HepG2 (cell line): ENCODE measurements at regions not wholly inside any gene's neighbourhood (a gene's known extent, or its start where the extent isn't known, plus 50 kb on each side); places are given as distances from the start of the nearest gene placed in this dataset.
"Not testable (repeated sequence)": the region's sequence is repeated elsewhere in the genome, so short reads cannot be mapped to it uniquely, and the experiment has no call there.

Experiments used
- ATAC-seq: fragments of 200-7000 bp; cut with Tn5 transposase; 3 replicates; pipeline ENCODE4 v1.9.1; 2020; ENCODE audit warnings: mild to moderate bottlenecking, moderate library complexity
- BruUV-seq: library from RNA; stranded (reverse); fragments of 400-500 nt; replicated peaks from 2 replicates; lab custom pipeline; 2021; lab: Mats Ljungman, UMichigan
- CTCF ChIA-PET: fragments of 300-600 bp; formaldehyde crosslinking; extraction: SDS; loops from one replicate; lab custom pipeline; 2021; ENCODE audit warnings: low total read pairs, inconsistent platforms, low intra/inter-chr PET ratio; lab: Yijun Ruan, JAX
- POLR2A ChIA-PET: fragments of 350-600 bp; sonication (Branson Sonifier 250); formaldehyde crosslinking; loops from one replicate; lab custom pipeline; 2020; ENCODE audit warnings: antibody characterized with exemption, inconsistent platforms; lab: Yijun Ruan, JAX
- DNase-seq: peaks from one replicate; pipeline ENCODE4 v3.0.0-alpha.2; 2015; ENCODE audit warnings: low spot score
- FAIRE-seq: peaks from 3 replicates; lab custom pipeline; 2011; peaks lifted over from hg19 to GRCh38; lab: Jason Lieb, UNC
- H2AFZ ChIP-seq: one replicate; pipeline ENCODE4 v1.6.1; 2011; ENCODE audit warnings: low read length, inconsistent platforms
- H3K27ac ChIP-seq: fragments of 300-600 bp; 3 replicates; pipeline ENCODE4 v1.8.0; 2011; ENCODE audit warnings: mixed run types, mild to moderate bottlenecking, mixed read lengths, low read length, inconsistent platforms; ENCODE audit not compliant: insufficient read depth; ENCODE audit errors: extremely low read length
- H3K27me3 ChIP-seq, 2 experiments: fragments of 200-600 bp in 1 of 2; 2 replicates in 1 of 2; 3 replicates in 1 of 2; pipeline versions ENCODE4 v1.6.0 to v1.8.0; 2011; ENCODE audit warnings: low read length in 2 of 2, mild to moderate bottlenecking in 2 of 2, moderate library complexity in 2 of 2, inconsistent platforms in 1 of 2; ENCODE audit not compliant: insufficient read depth in 2 of 2, control insufficient read depth in 1 of 2
- H3K36me3 ChIP-seq, 2 experiments: fragments of 200-600 bp in 1 of 2; replicated peaks in 1 of 2; 2 replicates in 1 of 2; 3 replicates in 1 of 2; pipeline versions ENCODE4 v1.5.1 to v1.8.0; 2011; ENCODE audit warnings: low read length in 2 of 2, inconsistent platforms in 1 of 2; ENCODE audit not compliant: insufficient read depth in 2 of 2, control insufficient read depth in 1 of 2
- H3K4me1 ChIP-seq: 2 replicates; pipeline ENCODE4 v1.5.1; 2012; ENCODE audit warnings: low read length, inconsistent platforms; ENCODE audit not compliant: insufficient read depth
- H3K4me2 ChIP-seq: 2 replicates; pipeline ENCODE4 v1.6.0; 2011; ENCODE audit warnings: low read depth, low read length, inconsistent platforms
- H3K4me3 ChIP-seq, 3 experiments: fragments of 200-600 bp in 1 of 3; sonication (generic), shearing (Covaris generic) in 1 of 3; replicated peaks in 1 of 3; 2 replicates each; pipeline ENCODE4 v1.5.1; 2011 to 2016; ENCODE audit warnings: low read length in 3 of 3, inconsistent platforms in 2 of 3, low read depth in 2 of 3, mild to moderate bottlenecking in 2 of 3, control low read depth in 1 of 3, mixed read lengths in 1 of 3; ENCODE audit not compliant: insufficient read depth in 1 of 3
- H3K79me2 ChIP-seq: one replicate; pipeline ENCODE4 v1.6.1; 2011; ENCODE audit warnings: low read length, inconsistent platforms; ENCODE audit not compliant: insufficient read depth
- H3K9ac ChIP-seq: 2 replicates; pipeline ENCODE4 v1.6.0; 2011; ENCODE audit warnings: mild to moderate bottlenecking, low read depth, low read length, inconsistent platforms; ENCODE audit not compliant: insufficient read depth
- H3K9me3 ChIP-seq: 2 replicates; pipeline ENCODE4 v1.5.1; 2012; ENCODE audit warnings: mild to moderate bottlenecking, low read length
- H4K20me1 ChIP-seq: 2 replicates; pipeline ENCODE4 v1.6.0; 2011; ENCODE audit warnings: inconsistent platforms, mild to moderate bottlenecking, low read length, moderate library complexity; ENCODE audit not compliant: insufficient read depth
- MYPOP ChIP-seq: sonication (generic); formaldehyde crosslinking; IDR thresholded peaks from 2 replicates; pipeline ENCODE4 v1.8.1; 2023; ENCODE audit warnings: mild to moderate bottlenecking, moderate library complexity, missing genetic modification reagents
- NPAS2 ChIP-seq: sonication (generic); formaldehyde crosslinking; IDR thresholded peaks from 2 replicates; pipeline ENCODE4 v1.8.0; 2022; ENCODE audit warnings: mild to moderate bottlenecking, missing genetic modification reagents, borderline replicate concordance
- TBX2 ChIP-seq: sonication (generic); formaldehyde crosslinking; IDR thresholded peaks from 2 replicates; pipeline ENCODE4 v1.5.0; 2020; ENCODE audit warnings: missing genetic modification reagents, mild to moderate bottlenecking, borderline replicate concordance
- TRIM24 ChIP-seq: sonication (generic); formaldehyde crosslinking; IDR thresholded peaks from 2 replicates; pipeline ENCODE4 v1.8.0; 2022; ENCODE audit warnings: mild to moderate bottlenecking, missing genetic modification reagents
- ZBTB21 ChIP-seq: sonication (generic); formaldehyde crosslinking; IDR thresholded peaks from 2 replicates; pipeline ENCODE4 v1.4.0; 2020; ENCODE audit warnings: missing genetic modification reagents
- ZFP91 ChIP-seq: sonication (generic); formaldehyde crosslinking; IDR thresholded peaks from 2 replicates; pipeline ENCODE4 v1.9.0; 2022; ENCODE audit warnings: missing genetic modification reagents, mild to moderate bottlenecking, borderline replicate concordance
- ZNF451 ChIP-seq: sonication (generic); formaldehyde crosslinking; IDR thresholded peaks from 2 replicates; pipeline ENCODE4 v1.5.0; 2020; ENCODE audit warnings: mild to moderate bottlenecking, missing genetic modification reagents
- ZNF501 ChIP-seq: sonication (generic); formaldehyde crosslinking; IDR thresholded peaks from 2 replicates; pipeline ENCODE4 v1.5.1; 2020; ENCODE audit warnings: mild to moderate bottlenecking, moderate library complexity, missing genetic modification reagents
- ZNF513 ChIP-seq: sonication (generic); formaldehyde crosslinking; conservative IDR thresholded peaks from 2 replicates; pipeline ENCODE4 v1.5.0; 2020; ENCODE audit warnings: missing genetic modification reagents
- ZNF691 ChIP-seq: sonication (generic); formaldehyde crosslinking; IDR thresholded peaks from 2 replicates; pipeline ENCODE4 v1.4.0; 2020; ENCODE audit warnings: missing genetic modification reagents, low read depth, mild to moderate bottlenecking, borderline replicate concordance
- WGBS: methylation state at CpG from one replicate; pipeline ENCODE4 v1.1.6; 2017; ENCODE audit warnings: low lambda C conversion rate; 5-methylcytosine and 5-hydroxymethylcytosine counted together
- in situ Hi-C: cut with HindIII; loops from 2 replicates; pipeline ENCODE4 v1.10.0; 2017; ENCODE audit warnings: low pct_unique_long_range_greater_than_20kb; ENCODE audit not compliant: extremely low pct_ligation_motif_present
- intact Hi-C: fragments of 100-400 bp; cut with micrococcal nuclease; formaldehyde crosslinking; loops from one replicate; pipeline ENCODE4 v1.10.0; 2022; ENCODE audit not compliant: unreplicated experiment

GRCh38 chr4:79559398-79559797, 151.4 kb upstream of the GK2 start:
- H4K20me1 ChIP-seq, H3K4me3 ChIP-seq, H3K4me2 ChIP-seq, H3K4me1 ChIP-seq, DNase-seq, H3K27ac ChIP-seq, H3K27me3 ChIP-seq, H2AFZ ChIP-seq, intact Hi-C loops, ATAC-seq, CTCF ChIA-PET, H3K9me3 ChIP-seq, H3K79me2 ChIP-seq, BruUV-seq, POLR2A ChIA-PET, H3K9ac ChIP-seq, FAIRE-seq, H3K36me3 ChIP-seq, in situ Hi-C loops: not testable (repeated sequence)
- WGBS, result 53% methylated on average over 2 of the region's 2 CpGs

- H4K20me1 ChIP-seq, result no peaks in the 10 kb centered on the region
- no peaks in the 10 kb centered on the region for H3K36me3 ChIP-seq
- intact Hi-C loops, result no loop called here
- ChIA-PET CTCF (no interaction called here), POLR2A (no interaction called here)
- H3K4me2 ChIP-seq, result no peak overlapping the region
- H3K9me3 ChIP-seq, result no peaks in the 10 kb centered on the region
- TF ChIP-seq ZNF501 (CRISPR knock-in tag) (no peak), MYPOP (CRISPR knock-in tag) (no peak), TBX2 (CRISPR knock-in tag) (no peak), ZNF691 (CRISPR knock-in tag) (no peak), TRIM24 (no peak), ZNF451 (no peak), ZNF513 (CRISPR knock-in tag) (no peak), ZBTB21 (CRISPR knock-in tag) (no peak), NPAS2 (CRISPR knock-in tag) (no peak), ZFP91 (no peak)
- BruUV-seq, result no TSS peak
- H3K27ac ChIP-seq, result no peak overlapping the region
- H2AFZ ChIP-seq, result no peak overlapping the region
- in situ Hi-C loops, result no loop called here
- no peak overlapping the region for H3K4me3 ChIP-seq
- H3K27me3 ChIP-seq, result no peaks in the 10 kb centered on the region
- DNase-seq, result no peak
- no peaks in the 10 kb centered on the region for H3K4me1 ChIP-seq
- ATAC-seq, result no peak
- no peaks in the 10 kb centered on the region for H3K79me2 ChIP-seq
- no peak for FAIRE-seq
- no peak overlapping the region for H3K9ac ChIP-seq
These were observed 144.3 kb upstream of the GK2 start for GRCh38 chr4:79552311-79552710.
